ENCODE measurements at regions not wholly inside any gene's neighbourhood (a gene's known extent, or its start where the extent isn't known, plus 50 kb on each side); places are given as distances from the start of the nearest gene placed in this dataset.
"Not testable (repeated sequence)": the region's sequence is repeated elsewhere in the genome, so short reads cannot be mapped to it uniquely, and the experiment has no call there.

DNA sequence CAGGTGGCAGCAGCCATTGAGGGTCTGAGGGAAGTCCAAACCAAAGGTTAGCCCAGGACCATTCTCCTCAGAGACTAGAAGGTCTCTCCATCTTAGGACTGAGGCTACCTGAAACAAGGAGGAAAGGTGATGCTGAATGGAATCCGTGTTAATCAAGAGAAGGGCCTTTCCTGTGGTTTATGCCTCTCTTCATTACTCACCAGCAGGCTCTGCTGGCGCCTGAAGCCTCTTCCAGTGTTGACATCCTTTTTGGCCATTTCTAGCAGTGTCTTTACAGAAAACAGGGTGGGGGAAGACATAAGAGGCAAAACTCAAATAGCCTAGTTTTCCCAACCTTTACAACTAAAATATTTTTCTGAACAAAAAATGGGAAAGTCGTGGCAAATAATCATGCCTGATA is 98.0 kb downstream of the ENC1 start:
- DNase-seq, result no peak
- Histone ChIP-seq H3K36me3 (replicated peaks; ENCODE audit: control insufficient read depth, insufficient read depth, low read length) (no peaks in the 10 kb centered on the region), H3K27me3 (ENCODE audit: control insufficient read depth, insufficient read depth, low read length) (peaks cover 11% of the 10 kb centered on the region), H3K4me3 (ENCODE audit: insufficient read depth, low read depth, low read length) (no peak overlapping the region)

DNA sequence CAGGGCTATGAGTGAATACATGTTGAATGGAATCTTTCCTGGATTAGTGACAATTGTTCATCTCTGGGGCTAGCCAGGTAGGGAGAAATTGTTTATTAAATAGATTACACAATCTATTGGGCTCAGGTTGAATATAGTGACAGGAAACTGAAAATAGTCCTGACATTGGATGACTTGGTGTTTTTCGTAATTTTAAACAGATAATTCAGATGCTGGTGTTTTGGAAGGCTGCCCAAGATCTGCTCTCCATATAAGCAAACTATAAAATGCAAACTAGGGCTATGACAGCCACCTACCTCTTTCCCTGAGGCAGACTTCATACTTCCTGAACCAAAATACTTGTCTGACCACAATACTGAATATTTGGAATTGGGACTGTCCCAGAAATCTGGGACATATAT is 99.1 kb downstream of the ENC1 start:
- DNase-seq, result no peak
- Histone ChIP-seq H3K4me3 (ENCODE audit: insufficient read depth, low read depth, low read length) (no peak overlapping the region), H3K27me3 (ENCODE audit: control insufficient read depth, insufficient read depth, low read length) (peaks cover 5% of the 10 kb centered on the region), H3K36me3 (replicated peaks; ENCODE audit: control insufficient read depth, insufficient read depth, low read length) (no peaks in the 10 kb centered on the region)

DNA sequence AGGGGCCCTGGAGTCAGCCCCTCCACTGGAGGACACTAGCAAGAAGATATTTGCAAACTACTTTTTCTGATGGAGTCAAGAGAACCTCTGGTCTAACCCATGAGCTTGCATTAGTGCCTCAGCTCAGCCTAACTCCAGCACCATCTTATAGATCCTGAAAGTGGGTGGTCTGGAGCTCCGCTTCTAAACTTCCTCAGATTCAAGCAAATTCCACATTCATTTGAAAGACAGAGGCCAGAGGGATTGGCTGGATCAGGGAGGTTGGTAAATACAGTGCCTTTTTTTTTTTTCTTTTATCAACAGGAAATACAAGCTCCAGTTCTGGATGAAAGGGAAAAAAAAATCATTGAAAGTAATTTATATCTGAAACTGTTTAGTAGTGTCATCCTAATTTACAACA is 99.9 kb downstream of the ENC1 start:
- no peak for DNase-seq
- Histone ChIP-seq H3K36me3 (replicated peaks; ENCODE audit: control insufficient read depth, insufficient read depth, low read length) (no peaks in the 10 kb centered on the region), H3K27me3 (ENCODE audit: control insufficient read depth, insufficient read depth, low read length) (peaks cover 2% of the 10 kb centered on the region; the same call in 1 of the 2 replicates), H3K4me3 (ENCODE audit: insufficient read depth, low read depth, low read length) (no peak overlapping the region)

DNA sequence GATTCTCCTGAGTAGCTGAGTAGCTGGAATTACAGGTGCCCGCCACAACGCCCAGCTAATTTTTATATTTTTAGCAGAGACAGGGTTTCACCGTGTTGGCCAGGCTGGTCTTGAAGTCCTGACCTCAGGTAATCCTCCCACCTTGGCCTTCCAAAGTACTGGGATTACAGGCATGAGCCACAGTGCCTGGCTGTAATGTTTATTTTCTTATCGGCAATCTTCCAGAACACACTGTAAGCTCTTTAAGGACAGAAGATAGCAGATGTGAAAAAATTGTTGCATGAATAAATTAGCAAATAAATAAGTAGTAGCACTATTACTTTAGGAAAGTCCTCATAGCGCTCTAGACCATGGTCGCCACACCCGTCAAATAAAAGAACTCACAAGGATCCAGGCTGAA is 100.5 kb downstream of the ENC1 start:
- Histone ChIP-seq H3K36me3 (replicated peaks; ENCODE audit: control insufficient read depth, insufficient read depth, low read length) (no peaks in the 10 kb centered on the region), H3K27me3 (ENCODE audit: control insufficient read depth, insufficient read depth, low read length) (no peaks in the 10 kb centered on the region), H3K4me3 (ENCODE audit: insufficient read depth, low read depth, low read length) (no peak overlapping the region)
- DNase-seq, result no peak

DNA sequence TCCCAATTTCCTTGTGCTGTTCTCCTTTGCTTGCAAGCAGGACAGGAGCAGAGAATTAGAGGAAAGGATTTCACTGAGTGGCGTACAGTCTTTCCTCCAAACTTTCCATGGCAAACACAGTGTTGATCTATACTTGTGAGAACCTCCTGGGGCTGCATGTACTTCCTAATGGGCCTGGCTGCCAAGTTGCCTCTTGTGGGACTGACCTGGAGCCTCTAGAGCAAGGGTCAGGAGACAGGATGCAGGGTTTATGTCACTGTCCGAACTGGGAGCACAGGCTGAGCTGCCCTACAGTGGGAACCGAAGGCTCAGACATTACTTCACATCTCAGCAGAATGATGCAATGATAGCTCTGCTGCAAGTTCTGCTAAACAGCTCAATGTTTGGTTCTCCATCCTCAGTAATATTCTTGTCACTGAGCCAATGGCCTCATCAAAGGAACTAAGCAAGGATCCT is 102.3 kb downstream of the ENC1 start:
- DNase-seq, result no peak
- Histone ChIP-seq H3K27me3 (ENCODE audit: control insufficient read depth, insufficient read depth, low read length) (no peaks in the 10 kb centered on the region), H3K4me3 (ENCODE audit: insufficient read depth, low read depth, low read length) (no peak overlapping the region), H3K36me3 (replicated peaks; ENCODE audit: control insufficient read depth, insufficient read depth, low read length) (no peaks in the 10 kb centered on the region)

DNA sequence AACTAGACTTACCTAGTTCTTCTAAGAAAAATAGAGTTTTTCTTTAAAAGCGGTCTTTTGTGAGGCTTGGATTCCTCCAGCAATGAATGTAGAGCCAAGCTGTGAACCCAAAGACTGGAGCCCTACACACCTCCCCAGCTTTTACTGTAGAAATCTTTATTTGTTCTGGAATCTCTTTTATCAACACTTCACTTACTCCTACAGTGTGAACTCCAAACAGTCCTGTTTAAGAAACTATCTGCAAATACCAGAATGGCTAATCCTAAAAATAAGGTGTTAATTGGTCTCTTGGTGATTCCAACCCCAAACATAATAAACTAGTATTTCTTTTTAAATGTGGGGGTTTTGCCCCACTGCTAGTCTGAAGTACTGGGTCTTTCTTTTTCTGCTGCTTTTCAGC is 103.9 kb downstream of the ENC1 start:
- DNase-seq, result no peak
- Histone ChIP-seq H3K27me3 (ENCODE audit: control insufficient read depth, insufficient read depth, low read length) (no peaks in the 10 kb centered on the region), H3K36me3 (replicated peaks; ENCODE audit: control insufficient read depth, insufficient read depth, low read length) (no peaks in the 10 kb centered on the region), H3K4me3 (ENCODE audit: insufficient read depth, low read depth, low read length) (no peak overlapping the region)

DNA sequence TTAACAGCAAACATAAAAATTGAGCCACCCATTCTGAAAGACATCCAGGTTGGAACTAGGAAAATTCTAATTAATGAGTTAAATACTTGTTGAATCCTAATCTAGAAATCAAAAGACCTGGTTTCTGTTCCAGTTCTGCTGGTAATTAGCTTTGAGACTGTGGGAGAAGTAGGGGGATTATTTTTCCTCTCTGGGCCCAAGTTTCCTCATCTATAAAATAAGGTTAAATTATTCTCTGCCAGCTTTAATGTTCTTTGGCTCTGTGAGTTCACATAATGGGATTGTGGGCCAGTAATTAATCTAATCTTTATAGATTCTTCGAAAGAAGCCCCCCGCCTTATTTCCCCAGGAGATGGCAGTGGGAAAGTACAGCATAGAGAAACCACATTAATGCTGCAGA is 104.6 kb downstream of the ENC1 start:
- Histone ChIP-seq H3K36me3 (replicated peaks; ENCODE audit: control insufficient read depth, insufficient read depth, low read length) (no peaks in the 10 kb centered on the region), H3K27me3 (ENCODE audit: control insufficient read depth, insufficient read depth, low read length) (no peaks in the 10 kb centered on the region), H3K4me3 (ENCODE audit: insufficient read depth, low read depth, low read length) (no peak overlapping the region)
- no peak for DNase-seq

DNA sequence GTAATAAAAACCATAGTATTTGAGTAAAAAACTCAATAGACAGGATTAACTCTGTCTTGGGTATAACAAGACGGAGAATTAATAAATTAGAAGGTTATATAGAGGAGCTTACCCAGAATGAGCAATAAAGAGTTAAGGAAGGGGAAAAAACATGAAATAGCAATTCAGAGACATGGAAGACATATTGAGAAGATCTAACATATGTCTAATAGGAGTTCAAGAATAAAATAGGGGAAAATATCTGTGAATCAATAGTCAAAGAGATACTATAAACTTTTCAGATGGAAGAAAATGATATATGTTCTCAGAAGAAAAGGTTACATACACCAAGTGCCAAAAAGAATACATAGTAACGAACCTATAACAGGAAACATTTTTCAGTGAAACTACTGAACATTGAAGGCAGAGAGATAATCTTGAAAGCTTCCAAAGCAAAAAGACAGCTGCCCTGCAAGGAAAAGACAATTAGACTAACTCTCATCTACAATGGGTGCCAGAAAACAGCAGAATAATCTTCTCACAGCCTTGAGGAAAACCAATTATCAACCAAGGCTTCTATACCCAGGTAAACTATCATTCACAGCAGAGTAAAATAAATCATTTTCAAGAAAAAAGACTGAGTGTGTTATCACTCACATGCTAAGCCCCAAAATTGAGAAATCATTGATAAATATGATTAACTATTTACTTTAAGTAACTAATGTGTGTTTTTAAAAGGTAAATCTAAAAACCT is 106.0 kb downstream of the ENC1 start:
- Histone ChIP-seq H3K27me3 (ENCODE audit: control insufficient read depth, insufficient read depth, low read length) (no peaks in the 10 kb centered on the region), H3K4me3 (ENCODE audit: insufficient read depth, low read depth, low read length) (no peak overlapping the region), H3K36me3 (replicated peaks; ENCODE audit: control insufficient read depth, insufficient read depth, low read length) (no peaks in the 10 kb centered on the region)
- no peak for DNase-seq

DNA sequence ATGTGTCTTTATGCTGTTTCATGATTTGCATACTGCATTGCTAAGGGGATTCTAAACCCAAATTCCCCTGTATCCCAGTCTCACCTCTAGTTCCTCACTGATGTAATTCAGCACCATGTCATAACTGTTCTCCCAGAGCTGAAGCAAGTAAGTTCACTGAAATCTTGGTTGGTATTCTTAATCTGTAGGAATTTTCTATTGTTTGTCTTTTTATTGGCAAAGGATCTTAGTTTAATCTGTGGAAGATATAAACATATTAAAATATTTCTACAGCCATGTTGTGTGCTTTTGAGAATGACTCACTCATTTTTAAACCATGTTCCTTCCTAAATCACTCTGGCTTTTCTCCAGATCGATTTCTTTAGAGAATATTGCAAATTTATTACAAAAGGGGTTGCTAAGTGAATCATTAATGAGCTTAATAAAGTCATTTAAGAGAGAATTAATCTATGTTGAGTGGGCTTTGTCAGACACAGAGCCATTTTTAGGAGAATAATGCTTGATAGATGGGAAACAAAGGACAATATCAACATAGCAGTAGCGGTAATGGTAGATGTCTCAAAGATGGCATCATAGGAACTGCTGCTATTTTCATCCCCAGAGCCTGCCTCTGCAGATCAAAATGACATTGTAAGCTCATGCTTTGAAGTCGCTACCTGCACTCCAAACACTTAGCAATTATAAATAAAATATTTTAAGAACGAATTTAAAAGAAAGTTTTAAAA is 110.0 kb downstream of the ENC1 start:
- Histone ChIP-seq H3K27me3 (ENCODE audit: control insufficient read depth, insufficient read depth, low read length) (no peaks in the 10 kb centered on the region), H3K4me3 (ENCODE audit: insufficient read depth, low read depth, low read length) (no peak overlapping the region), H3K36me3 (replicated peaks; ENCODE audit: control insufficient read depth, insufficient read depth, low read length) (no peaks in the 10 kb centered on the region)
- DNase-seq, result no peak

DNA sequence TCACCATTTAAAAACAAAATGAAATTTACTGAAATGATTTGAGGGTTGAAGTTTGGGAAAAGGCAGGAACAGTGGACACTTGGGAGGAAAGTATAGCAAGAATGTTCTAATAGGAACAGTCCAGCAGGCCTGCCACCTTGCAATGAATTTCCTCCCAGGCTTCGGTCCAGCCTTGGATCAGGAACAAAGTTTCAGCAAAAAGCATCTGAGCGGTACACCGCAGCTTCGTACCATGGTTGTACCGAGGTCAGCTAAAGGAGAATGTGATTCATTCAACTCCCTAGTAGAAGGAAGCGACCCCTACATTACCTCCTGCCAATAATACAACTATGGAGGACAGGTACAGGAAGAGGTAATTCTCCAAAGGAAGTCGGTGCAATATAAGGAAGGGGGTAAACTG is 111.4 kb downstream of the ENC1 start:
- no peak for DNase-seq
- H3K27me3 ChIP-seq (ENCODE audit: control insufficient read depth, insufficient read depth, low read length), result no peaks in the 10 kb centered on the region
- no peaks in the 10 kb centered on the region for H3K36me3 ChIP-seq (replicated peaks; ENCODE audit: control insufficient read depth, insufficient read depth, low read length)
- H3K4me3 ChIP-seq (ENCODE audit: insufficient read depth, low read depth, low read length), result no peak overlapping the region

DNA sequence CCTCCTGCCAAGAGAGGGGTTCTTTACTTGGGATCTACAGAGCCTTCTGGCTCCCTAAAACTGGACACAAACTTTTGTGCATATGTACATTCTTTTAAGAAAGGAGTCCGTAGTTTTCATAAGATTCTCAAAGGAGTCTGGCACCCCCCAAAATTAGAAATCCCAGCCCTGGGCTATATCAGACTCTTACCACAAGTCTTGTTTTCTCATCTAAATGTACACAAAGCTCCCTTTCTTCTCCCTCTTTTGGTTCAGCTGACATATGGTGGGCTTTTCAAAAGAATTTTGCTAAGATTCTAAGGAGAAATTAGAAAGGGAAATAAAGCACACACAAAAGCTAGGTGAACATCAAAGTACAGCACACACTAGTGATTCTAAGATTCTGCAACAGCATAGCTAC is 114.4 kb downstream of the ENC1 start:
- Histone ChIP-seq H3K27me3 (ENCODE audit: control insufficient read depth, insufficient read depth, low read length) (no peaks in the 10 kb centered on the region), H3K4me3 (ENCODE audit: insufficient read depth, low read depth, low read length) (no peak overlapping the region), H3K36me3 (replicated peaks; ENCODE audit: control insufficient read depth, insufficient read depth, low read length) (no peaks in the 10 kb centered on the region)
- no peak for DNase-seq

DNA sequence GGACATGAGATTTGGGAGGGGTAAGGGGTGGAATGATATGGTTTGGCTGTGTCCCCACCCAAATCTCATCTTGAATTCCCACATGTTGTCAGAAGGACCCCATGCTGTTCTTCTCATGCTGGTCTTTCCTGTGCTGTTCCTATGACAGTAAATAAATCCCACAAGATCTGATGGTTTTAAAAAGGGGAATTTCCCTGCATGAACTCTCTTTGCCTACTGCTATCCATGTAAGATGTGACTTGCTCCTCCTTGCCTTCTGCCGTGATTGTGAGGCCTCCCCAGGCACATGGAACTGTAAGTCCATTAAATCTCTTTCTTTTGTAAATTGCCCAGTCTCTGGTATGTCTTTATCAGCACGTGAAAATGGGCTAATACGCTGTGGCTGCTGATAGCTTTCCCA is 115.8 kb downstream of the ENC1 start:
- not testable (repeated sequence) for H3K36me3 ChIP-seq (replicated peaks; ENCODE audit: control insufficient read depth, insufficient read depth, low read length); DNase-seq; H3K4me3 ChIP-seq (ENCODE audit: insufficient read depth, low read depth, low read length); H3K27me3 ChIP-seq (ENCODE audit: control insufficient read depth, insufficient read depth, low read length)

DNA sequence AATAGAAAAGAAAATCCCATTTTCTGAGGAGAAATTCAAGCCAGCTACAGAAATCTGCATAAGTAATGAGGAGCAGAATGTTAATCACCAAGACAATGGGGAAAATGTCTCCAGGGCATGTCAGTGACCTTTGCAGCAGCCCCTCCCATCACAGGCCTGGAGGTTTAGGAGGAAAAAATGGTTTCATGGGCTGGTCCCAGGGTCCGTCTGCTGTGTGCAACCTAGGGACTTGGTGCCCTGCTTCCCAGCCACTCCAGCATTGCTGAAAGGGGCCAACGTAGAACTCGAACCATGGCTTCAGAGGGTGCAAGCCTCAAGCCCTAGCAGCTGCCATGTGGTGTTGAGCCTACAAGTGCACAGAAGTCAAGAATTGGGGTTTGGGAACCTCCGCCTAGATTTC is 116.8 kb downstream of the ENC1 start:
- H3K27me3 ChIP-seq (ENCODE audit: control insufficient read depth, insufficient read depth, low read length); H3K36me3 ChIP-seq (replicated peaks; ENCODE audit: control insufficient read depth, insufficient read depth, low read length); DNase-seq; H3K4me3 ChIP-seq (ENCODE audit: insufficient read depth, low read depth, low read length): not testable (repeated sequence)

DNA sequence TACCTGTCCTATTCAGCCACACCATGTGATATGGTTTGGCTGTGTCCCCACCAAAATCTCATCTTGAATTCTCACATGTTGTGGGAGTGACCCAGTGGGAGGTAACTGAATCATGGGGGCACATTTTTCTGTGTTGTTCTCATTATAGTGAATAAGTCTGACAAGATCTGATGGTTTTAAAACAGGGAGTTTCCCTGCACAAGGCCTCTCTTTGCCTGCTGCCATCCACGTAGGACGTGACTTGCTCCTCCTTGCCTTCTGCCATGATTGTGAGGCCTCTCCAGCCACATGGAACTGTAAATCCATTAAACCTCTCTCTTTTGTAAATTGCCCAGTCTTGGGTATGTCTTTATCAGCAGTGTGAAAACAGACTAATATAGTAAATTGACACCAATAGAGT is 117.7 kb downstream of the ENC1 start:
- H3K4me3 ChIP-seq (ENCODE audit: insufficient read depth, low read depth, low read length); H3K36me3 ChIP-seq (replicated peaks; ENCODE audit: control insufficient read depth, insufficient read depth, low read length); H3K27me3 ChIP-seq (ENCODE audit: control insufficient read depth, insufficient read depth, low read length): not testable (repeated sequence)

DNA sequence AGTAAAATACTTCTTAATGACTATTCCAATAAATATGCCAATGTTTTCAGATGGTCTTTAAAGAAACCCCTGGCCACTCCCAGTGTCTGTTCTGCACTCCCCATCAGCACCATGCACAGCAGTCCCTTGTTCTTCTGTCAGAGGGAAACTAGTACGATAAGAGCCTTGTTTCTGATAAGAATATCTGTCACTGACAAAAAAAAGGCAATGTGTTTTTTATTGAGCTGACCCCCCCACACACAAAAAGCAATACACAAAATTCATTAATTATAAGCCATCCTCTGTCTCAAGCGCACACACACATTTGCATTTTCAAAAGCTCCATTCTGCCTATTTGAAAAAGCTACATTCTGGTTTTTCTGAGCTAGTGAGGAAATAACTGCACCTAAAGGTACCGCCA is 119.1 kb downstream of the ENC1 start:
- DNase-seq, result no peak
- Histone ChIP-seq H3K27me3 (ENCODE audit: control insufficient read depth, insufficient read depth, low read length) (no peaks in the 10 kb centered on the region), H3K4me3 (ENCODE audit: insufficient read depth, low read depth, low read length) (no peak overlapping the region), H3K36me3 (replicated peaks; ENCODE audit: control insufficient read depth, insufficient read depth, low read length) (no peaks in the 10 kb centered on the region)

More for the DNA sequence above, 117.7 kb downstream of the ENC1 start:
- not testable (repeated sequence) for DNase-seq
